ENCODE measurements at regions not wholly inside any gene's neighbourhood (a gene's known extent, or its start where the extent isn't known, plus 50 kb on each side); places are given as distances from the start of the nearest gene placed in this dataset.
A peak's percentile ranks its signal among the peaks of the same experiment; 100 is the strongest.

DNA sequence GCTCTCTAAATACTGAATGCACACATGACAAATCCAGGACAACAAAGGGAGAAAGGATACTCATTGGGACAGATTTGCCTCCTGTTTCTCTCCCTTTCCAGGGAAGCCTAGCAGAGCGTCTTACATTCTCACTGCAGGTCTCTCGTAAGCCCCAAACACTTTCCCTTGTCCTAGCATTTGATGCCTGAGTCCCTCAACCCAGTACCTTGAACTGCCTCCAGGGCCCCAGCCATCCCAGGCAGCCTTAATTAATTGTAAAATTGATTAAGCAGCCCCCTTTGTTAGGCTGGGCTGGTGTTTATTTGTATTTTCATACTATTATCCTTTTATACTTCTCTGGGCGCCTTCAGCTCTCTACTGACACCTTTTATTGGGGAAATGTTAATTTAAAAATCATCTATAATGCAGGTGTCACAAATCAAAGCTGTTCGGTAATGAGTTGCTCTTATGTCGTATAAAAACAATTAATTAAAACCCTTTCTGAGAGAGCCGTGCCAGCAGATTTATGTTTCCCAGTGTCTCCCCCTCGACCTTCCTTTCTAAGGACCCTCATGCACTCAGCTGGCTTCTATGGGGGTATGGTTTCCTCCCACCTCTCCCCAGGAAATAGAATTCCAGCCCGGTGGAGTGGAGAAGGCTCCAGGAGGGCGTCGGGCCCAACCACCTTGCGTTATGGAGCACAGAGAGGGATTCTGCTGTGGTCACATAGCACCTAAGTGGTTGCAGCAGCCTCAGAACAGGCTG is 243.8 kb downstream of the RPS24 start:
- no peak for DNase-seq

- no peak for DNase-seq
Measured at GRCh38 chr10:78278058-78278404, 244.4 kb downstream of the RPS24 start.

DNA sequence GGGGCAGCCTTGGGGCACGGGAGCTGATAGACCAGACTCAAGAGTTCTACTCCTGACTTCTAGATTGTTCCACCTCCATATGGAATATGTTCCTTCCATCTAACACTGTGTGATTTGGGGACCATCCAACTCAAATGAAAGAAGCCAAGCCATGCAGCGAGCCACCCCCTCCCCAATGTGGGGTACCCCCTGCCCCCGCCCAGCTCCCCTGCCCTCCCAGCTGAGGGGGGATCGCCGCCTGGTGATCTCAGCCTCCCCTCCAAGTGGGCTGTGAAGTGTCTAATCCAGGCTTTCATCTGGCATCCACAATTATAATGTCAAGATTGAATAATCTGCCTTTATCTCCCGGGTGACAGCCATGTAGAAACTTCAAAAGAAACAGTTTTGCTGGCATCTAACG is 246.1 kb downstream of the RPS24 start:
- DNase-seq = no peak

DNA sequence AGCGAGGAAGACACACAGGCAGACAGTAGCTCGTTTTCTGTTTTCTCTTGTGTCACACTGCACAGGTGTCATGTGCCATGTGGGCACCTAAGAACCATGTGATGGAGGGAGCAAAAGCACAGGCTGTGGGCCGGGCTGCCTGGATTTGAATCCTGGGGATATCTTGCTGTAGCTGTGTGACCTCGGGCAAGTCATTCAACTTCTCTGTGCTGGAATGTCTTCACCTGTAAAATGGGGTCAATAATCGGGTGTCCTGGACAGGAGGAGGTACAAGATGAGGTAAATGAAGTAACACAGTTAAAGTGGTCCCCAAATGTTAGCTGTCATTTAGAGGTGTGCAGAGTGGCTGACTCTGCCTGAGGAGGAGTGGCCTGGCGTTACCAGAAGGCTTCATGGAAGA is 246.9 kb downstream of the RPS24 start:
- no peak for DNase-seq

DNA sequence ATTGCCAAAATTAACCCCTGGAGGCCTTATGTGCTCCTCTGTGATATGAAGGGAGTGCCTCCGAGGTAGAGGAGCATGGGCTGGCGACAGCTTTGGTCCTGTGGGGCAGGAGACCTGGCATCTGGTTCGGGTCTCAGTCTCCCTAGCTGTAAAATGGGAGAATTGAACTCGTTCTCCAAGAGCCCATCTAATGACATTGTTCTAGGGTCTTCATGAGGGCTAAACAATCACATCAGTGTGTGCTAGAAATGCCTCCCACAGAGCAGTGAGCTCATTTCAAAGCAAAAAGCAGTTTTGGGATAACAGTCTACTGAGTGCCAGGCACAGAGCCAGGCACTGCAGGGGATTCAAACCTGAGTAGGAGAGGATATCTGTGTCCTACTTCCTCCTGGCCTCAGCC is 248.0 kb downstream of the RPS24 start:
- DNase-seq = no peak

DNA sequence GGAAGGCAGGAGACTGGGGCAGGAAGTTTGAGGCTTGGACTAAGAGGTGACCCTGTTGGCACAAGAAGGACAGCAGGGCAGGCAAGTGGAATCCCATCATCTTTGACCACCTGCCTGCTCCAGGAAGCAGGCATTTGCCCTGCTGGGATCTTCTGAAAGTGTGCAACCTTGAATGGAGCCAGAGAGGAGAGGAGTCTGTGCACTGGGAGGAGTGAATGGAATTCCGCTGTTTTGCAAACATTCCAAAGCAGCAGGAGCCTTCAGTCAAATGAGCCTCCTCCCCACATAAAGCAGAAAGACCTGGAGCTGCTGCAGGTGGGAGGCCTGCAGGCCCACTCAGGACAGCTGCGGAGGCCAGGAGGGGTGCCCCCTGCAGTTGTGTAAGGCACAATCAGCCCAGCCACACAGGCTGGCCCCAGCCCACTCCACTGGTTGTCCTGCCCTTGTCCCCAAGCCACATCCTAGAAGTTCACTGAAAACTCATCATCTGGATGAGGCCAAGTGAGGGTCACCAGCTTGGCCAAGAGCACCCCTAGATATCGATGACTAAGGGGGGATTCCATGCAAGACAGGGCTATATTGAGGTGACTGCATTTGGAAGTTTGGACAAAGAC is 249.5 kb downstream of the RPS24 start:
- no peak for DNase-seq

- no peak for DNase-seq
Measured at GRCh38 chr10:78284381-78284780, 250.7 kb downstream of the RPS24 start.

GRCh38 chr10:78285226-78285625 is 251.6 kb downstream of the RPS24 start:
- DNase-seq = no peak

- DNase-seq = no peak
Measured at GRCh38 chr10:78286186-78286585, 252.5 kb downstream of the RPS24 start.

DNA sequence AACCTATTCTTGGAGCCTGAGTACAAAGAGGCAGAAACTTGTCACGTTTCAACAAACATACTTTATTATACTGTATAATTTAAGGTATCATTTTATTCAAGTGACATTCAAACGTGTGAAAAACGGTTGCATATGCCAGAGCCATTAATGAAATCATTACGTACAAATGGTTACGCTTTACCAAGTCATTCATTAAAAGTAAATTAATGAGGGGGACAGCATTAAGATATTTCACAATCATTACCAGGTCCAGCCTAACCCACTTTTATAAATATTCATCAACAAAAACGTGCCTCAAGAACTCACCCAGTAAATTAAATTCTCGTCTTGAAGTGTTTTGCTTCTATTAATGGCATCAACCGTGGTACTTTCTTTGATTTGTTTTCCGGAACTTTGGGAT is 253.0 kb downstream of the RPS24 start:
- no peak for DNase-seq

- no peak for DNase-seq
Measured at GRCh38 chr10:78287618-78288017, 254.0 kb downstream of the RPS24 start.

- DNase-seq = peak; percentile 34
Measured at GRCh38 chr10:78288663-78289062, 255.0 kb downstream of the RPS24 start.

DNA sequence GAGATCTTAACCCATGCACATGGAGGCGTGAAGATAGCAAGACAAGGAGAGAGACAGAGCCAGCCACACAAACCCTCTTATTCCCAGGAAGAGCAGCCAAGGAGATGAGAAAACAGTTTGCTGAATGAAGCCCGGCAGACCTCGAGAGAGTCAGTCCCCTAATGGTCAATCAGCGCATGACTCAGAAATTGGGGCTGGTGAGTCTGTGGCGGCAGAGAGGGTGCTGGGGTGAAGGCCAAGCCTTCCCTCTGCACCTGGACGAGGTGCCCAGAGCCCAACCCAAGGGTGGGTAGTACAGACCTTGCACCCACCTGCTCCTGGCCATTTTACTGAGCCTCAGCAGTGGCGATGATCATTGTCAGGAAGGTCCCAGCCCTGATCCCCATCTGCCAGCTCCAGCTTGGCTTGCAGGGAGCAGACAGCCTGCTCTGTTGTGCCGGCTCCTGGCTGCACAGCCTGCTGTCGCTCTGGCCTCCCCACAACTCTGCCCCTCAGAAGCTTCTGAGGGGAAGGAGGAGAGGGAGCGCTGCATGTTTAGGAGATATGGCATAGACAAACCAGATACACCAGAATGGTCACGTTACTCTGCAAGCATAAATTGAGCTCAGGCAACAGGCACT is 256.6 kb downstream of the RPS24 start:
- no peak for DNase-seq

GRCh38 chr10:78291722-78292121 is 258.1 kb downstream of the RPS24 start:
- no peak for DNase-seq

GRCh38 chr10:78292250-78292981 is 258.8 kb downstream of the RPS24 start:
- no peak for DNase-seq

GRCh38 chr10:78292982-78293865 is 259.6 kb downstream of the RPS24 start:
- no peak for DNase-seq

GRCh38 chr10:78295242-78295641 is 261.6 kb downstream of the RPS24 start:
- no peak for DNase-seq

DNA sequence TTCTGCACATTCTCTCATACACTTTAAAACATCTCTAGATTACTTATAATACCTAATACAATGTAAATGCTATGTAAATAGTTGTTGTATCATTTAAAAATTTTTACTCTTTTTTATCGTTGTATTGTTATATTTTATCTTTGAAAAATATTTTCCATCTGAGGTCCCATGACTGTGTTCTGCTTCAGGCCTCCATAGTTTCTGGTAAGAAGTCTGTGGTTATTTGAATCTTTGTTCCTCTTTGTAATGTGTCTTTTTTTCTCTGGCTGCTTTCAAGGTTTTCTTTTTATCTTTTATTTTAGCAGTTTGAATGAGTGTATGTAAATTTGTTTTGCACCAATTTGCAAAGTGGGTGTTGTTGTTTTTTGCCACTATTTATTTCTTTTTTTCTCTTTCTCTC is 263.1 kb downstream of the RPS24 start:
- DNase-seq = no peak

DNA sequence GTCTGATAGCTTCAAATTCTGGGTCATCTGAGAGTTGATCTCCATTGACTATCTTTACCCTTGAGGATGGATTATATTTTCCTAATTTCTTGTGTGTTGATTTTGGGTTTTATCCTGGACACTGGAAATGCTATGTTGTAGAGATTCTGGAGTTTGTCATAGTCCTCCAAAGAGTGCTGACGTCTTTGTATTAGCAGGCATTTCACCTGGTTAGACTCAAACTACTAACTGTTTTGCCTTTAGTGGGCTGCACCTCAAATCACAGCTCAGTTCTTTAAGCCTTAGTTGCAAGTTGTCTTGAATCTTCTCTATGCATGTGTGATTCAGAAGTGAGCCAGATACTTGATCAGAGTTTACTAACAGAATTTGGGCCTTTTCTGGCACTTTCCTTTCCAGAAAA is 264.3 kb downstream of the RPS24 start:
- DNase-seq = no peak

- no peak for DNase-seq
Measured at GRCh38 chr10:78298835-78299234, 265.2 kb downstream of the RPS24 start.

- DNase-seq = no peak
Measured at GRCh38 chr10:78299851-78300468, 266.3 kb downstream of the RPS24 start.

DNA sequence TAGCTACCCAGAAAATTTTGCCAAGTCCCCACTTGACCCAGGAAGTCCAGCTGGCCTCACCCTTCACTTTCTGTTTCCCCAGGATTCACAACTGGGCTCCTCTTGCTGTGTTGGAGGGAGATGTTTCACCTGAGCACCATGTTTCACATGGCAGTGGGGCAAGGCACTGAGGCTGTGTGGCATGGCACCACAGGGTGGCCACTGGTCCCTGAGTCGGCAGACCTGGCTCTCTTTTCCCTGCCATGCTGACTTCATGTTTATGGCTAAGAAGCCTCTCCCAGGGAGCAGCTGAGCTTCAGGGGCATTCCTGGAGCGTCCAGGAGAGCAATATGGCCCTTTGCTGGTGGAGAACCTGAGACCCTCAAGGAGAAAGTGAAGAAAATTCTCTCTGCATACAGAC is 266.9 kb downstream of the RPS24 start:
- DNase-seq = no peak
